HG02623 (cell line): ENCODE measurements at regions not wholly inside any gene's neighbourhood (a gene's known extent, or its start where the extent isn't known, plus 50 kb on each side); places are given as distances from the start of the nearest gene placed in this dataset.
"Not testable (repeated sequence)": the region's sequence is repeated elsewhere in the genome, so short reads cannot be mapped to it uniquely, and the experiment has no call there.

ENCODE experiments used
- ATAC-seq: cut with Tn5 transposase; IDR thresholded peaks from one replicate; pipeline ENCODE4 v1.9.1; 2021; ENCODE audit warnings: moderate library complexity; ENCODE audit not compliant: unreplicated experiment

DNA sequence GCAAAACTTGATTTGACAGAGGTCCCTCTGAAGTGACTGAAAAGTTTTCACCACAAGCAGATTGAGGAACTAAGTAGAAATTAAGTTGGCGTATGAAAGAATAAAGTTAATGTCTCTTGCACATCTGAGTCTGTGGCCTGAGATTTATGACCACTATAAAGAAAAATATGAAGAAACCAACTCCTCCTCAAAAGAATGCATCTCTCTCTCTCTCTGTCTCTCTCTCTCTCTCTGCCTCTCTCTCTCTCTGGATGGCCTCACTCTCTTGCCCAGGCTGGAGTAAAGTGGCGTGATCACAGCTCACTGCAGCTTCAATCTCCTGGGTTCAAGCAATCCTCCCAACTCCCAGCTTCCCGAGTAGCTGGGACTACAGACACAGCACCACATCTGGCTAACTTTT, 55.2 kb downstream of the RPL22L1 start:
- no peak for ATAC-seq

- ATAC-seq, result no peak
Measured at GRCh38 chr3:170813266-170813665, 56.7 kb downstream of the RPL22L1 start.

DNA sequence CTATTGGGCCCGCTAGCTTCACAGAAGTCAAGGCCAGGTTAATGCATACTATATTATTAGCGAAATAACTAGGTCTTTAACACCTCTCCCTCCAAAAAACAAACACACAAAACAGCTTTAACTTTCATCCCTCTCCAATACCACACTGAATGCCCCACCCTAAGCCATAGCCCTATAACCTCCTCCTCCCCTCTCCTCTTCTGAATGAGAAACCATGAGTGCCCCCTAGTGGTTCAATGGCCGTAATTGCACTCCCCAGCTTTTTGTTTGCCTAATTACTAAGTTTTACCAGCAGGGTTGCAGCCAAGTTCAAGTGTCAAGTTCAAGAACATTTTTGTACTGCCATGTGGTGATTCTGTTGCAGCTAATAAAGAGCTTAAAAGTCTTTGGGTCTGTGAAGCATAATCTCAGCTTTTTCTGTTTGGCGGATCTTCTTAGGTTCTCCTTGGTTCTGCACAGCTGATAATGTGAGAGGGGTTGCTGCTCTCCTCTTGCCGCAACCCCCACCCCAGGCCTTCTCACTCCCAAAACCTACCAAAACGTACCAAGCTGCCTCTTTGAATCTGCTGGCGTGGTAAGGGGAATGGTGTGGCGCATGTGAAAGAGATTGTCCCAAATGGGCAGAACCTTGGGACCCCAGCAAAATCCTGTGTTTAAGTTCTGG, 57.9 kb downstream of the RPL22L1 start:
- ATAC-seq, result peak; percentile 74

GRCh38 chr3:170811515-170811914, 58.5 kb downstream of the RPL22L1 start:
- ATAC-seq, result no peak

- ATAC-seq, result no peak
Measured at GRCh38 chr3:170809975-170810357, 60.0 kb downstream of the RPL22L1 start.

- ATAC-seq, result no peak
Measured at GRCh38 chr3:170809007-170809974, 60.7 kb downstream of the RPL22L1 start.

DNA sequence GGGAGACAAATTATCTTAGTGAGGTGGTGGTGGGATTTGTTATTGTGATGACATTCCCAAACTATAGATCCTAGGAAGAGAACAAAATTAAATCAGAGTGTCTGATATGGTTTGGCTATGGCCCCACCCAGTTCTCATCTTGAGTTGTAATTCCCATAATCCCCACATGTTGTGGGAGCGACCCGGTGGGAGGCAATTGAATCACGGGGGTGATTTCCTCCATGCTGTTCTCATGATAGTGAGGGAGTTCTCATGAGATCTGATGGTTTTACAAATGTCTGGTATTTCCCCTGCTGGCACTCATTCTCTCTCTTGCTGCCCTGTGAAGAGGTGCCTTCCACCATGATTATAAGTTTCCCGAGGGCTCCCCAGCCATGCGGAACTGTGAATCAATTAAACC, 62.0 kb downstream of the RPL22L1 start:
- ATAC-seq, result no peak

DNA sequence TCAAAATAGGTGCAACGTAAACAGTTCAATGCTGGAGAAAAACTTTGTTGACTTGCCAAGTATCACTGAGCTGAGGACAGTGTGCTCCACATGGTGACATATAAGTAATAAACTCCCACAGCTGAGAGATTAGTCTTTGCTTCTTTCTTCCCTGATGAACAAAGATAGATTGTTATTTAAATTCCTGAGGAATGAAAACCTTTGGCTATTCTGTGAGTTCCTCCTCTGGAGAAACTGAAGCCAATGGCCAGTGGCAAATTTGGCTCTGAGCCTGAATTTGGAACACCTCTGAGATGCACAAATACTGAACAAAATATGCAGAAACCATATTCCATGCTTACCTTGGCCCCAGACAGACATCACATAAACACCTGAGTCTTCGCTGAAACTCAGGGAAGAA, 63.3 kb downstream of the RPL22L1 start:
- no peak for ATAC-seq

- ATAC-seq, result no peak
Measured at GRCh38 chr3:170806141-170806540, 63.9 kb downstream of the RPL22L1 start.

DNA sequence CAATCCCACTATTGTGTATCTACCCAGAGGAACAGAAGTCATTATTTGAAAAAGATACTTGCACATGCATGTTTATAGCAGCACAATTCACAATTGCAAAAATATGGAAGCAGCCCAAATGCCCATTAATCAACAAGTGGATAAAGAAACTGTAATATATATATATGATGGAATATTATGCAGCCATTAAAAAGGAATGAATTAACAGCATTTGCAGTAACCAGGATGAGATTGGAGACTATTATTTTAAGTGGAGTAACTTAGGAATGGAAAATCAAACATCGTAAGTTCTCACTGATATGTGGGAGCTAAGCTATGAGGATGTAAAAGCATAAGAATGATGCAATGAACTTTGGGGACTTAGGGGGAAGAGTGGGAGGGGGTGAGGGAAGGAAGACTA, 64.7 kb downstream of the RPL22L1 start:
- not testable (repeated sequence) for ATAC-seq

- not testable (repeated sequence) for ATAC-seq
Measured at GRCh38 chr3:170804634-170805033, 65.4 kb downstream of the RPL22L1 start.

DNA sequence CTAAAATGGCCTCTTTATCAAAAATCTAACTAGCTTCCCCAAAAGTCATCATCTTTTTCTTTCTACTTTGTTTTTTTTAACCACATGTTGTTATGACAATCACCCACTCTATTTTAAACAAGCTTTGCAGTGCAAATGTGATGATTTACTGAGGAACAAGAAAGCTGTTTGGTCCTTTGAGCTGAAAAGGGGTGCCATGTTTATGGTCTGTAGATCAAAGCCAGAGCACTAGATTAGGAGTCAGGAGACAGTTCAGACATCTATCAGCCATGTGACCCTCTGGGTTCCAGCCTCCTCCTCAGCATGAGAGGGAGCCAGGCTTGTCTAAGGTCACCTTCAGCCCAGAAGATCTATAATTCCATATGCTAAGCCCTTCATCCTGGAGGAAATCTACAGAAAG, 65.9 kb downstream of the RPL22L1 start:
- no peak for ATAC-seq

- no peak for ATAC-seq
Measured at GRCh38 chr3:170802164-170803151, 67.5 kb downstream of the RPL22L1 start.

- ATAC-seq, result no peak
Measured at GRCh38 chr3:170801597-170801996, 68.4 kb downstream of the RPL22L1 start.

GRCh38 chr3:170800275-170800674, 69.7 kb downstream of the RPL22L1 start:
- ATAC-seq, result not testable (repeated sequence)

- no peak for ATAC-seq
Measured at GRCh38 chr3:170799009-170799408, 71.0 kb downstream of the RPL22L1 start.

DNA sequence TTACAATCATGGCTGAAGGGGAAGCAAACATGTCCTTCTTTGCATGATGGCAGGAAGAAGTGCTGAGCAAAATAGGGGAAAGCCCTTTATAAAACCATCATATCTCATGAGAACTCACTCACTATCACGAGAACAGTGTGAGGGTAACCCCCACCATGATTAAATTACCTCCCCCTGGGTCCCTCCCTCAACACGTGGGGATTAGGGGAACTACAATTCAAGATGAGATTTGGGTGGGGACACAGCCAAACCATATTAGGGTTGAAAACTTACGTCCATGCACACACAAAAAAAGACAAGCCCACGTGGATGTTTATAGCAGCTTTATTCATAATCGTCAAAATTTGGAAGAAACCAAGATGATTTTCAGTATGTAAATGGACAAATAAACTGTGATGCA, 72.3 kb downstream of the RPL22L1 start:
- no peak for ATAC-seq

GRCh38 chr3:170792471-170792870, 77.5 kb downstream of the RPL22L1 start:
- no peak for ATAC-seq

GRCh38 chr3:170790647-170791046, 79.3 kb downstream of the RPL22L1 start:
- no peak for ATAC-seq

- no peak for ATAC-seq
Measured at GRCh38 chr3:170787464-170787863, 82.5 kb downstream of the RPL22L1 start.

- ATAC-seq, result no peak
Measured at GRCh38 chr3:170785454-170785853, 84.5 kb downstream of the RPL22L1 start.
